Ascending aorta (tissue), 2 donors: ENCODE measurements at regions not wholly inside any gene's neighbourhood (a gene's known extent, or its start where the extent isn't known, plus 50 kb on each side); places are given as distances from the start of the nearest gene placed in this dataset.

Source experiments
- DNase-seq, 2 donors: peaks; one replicate each; pipeline ENCODE4 v3.0.0-alpha.2; 2019; ENCODE audit warnings: low spot score in 2 of 2
- H3K27ac ChIP-seq, 2 donors: fragments of 200-600 bp; sonication (generic); one replicate each; pipeline ENCODE4 v1.5.1; 2016 to 2017; ENCODE audit warnings: mild to moderate bottlenecking in 1 of 2
- H3K27me3 ChIP-seq: fragments of 200-600 bp; sonication (generic); one replicate; pipeline ENCODE4 v1.5.1; 2017
- H3K36me3 ChIP-seq, 2 donors: fragments of 200-600 bp; sonication (generic); one replicate each; pipeline ENCODE4 v1.5.1; 2016
- H3K4me1 ChIP-seq, 2 donors: fragments of 200-600 bp; sonication (generic); one replicate each; pipeline ENCODE4 v1.5.1; 2016 to 2017; ENCODE audit warnings: mild to moderate bottlenecking in 1 of 2
- H3K4me3 ChIP-seq, 2 donors: fragments of 200-600 bp; sonication (generic); one replicate each; pipeline ENCODE4 v1.5.1; 2016 to 2017; ENCODE audit warnings: mild to moderate bottlenecking in 1 of 2
- H3K9me3 ChIP-seq, 2 donors: fragments of 200-600 bp; sonication (generic); one replicate each; pipeline ENCODE4 v1.5.1; 2016
- CTCF ChIP-seq, 3 experiments: fragments of 200-600 bp in 2 of 3; fragments of 450-650 bp in 1 of 3; sonication (generic) in 2 of 3; IDR thresholded peaks; one replicate each; pipeline ENCODE4 v1.5.1; 2016 to 2019; ENCODE audit warnings: antibody characterized with exemption in 3 of 3, mild to moderate bottlenecking in 1 of 3, moderate library complexity in 1 of 3
- intact Hi-C: fragments of 100-400 bp; cut with DNase I; formaldehyde crosslinking; loops from one replicate; pipeline ENCODE4 v1.15.1; 2023

DNA sequence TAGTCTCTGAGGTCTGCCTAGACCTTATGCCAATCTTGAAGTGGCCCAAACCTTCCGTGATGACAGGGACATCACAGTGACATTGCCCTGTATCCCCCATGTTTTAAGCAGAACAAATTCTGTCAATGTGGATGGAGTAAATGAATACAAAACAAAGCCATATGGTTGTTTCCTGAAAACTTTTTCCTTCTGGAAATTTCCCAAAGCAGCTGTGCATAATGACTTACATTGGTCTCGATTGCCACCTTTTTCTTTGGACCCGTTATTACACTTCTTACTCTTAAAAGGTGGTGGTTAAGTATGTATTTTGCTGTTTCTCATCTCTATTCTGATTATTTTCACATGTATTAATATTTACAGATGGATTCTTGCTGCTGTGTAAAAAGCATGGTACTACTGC lies 411.2 kb upstream of the KLF6 start:
- no peaks in the 10 kb centered on the region for H3K36me3 ChIP-seq
- DNase-seq, result no peak
- intact Hi-C loops, result loop anchor here (5.0 kb wide), 1 partner anchor 41 kb away; no protein-coding TSS in a partner anchor
- peaks cover 0 to 5% of the 10 kb centered on the region in 2 donors for H3K4me1 ChIP-seq
- H3K27ac ChIP-seq, result peak overlapping the region; percentile 69 to 71
- TF ChIP-seq CTCF (IDR thresholded peaks at IDR 0.05), result no peak
- no peaks in the 10 kb centered on the region for H3K9me3 ChIP-seq
- no peak overlapping the region for H3K4me3 ChIP-seq
- no peaks in the 10 kb centered on the region for H3K27me3 ChIP-seq

DNA sequence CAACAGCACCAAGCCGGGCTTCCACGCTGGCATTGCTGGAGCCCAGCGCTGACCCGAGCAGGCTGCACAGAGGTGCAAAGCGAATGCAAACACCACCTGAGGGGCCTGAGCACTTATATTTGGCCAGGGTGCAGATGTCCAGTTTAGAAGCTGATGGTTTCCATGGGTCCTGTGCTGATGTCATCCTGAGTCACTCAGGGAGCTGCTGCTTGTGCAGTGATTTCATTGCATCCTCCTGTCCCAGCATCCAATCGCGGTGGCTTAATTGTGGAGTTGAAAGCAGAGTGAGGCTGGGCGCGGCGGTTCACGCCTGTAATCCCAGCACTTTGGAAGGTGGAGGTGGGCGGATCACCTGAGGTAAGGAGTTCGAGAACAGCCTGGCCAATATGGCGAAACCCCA lies 410.2 kb upstream of the KLF6 start:
- H3K27me3 ChIP-seq, result no peaks in the 10 kb centered on the region
- intact Hi-C loops, result loop anchor here (5.0 kb wide), 1 partner anchor 42 kb away; no protein-coding TSS in a partner anchor
- H3K4me3 ChIP-seq, result no peak overlapping the region
- TF ChIP-seq CTCF (IDR thresholded peaks at IDR 0.05), result no peak
- H3K27ac ChIP-seq, result no peak overlapping the region
- no peaks in the 10 kb centered on the region for H3K9me3 ChIP-seq
- H3K4me1 ChIP-seq, result peaks cover 0 to 5% of the 10 kb centered on the region in 2 donors
- DNase-seq, result no peak
- H3K36me3 ChIP-seq, result no peaks in the 10 kb centered on the region

GRCh38 chr10:4194231-4194630 lies 409.2 kb upstream of the KLF6 start:
- no peak for DNase-seq
- H3K4me1 ChIP-seq, result peaks cover 0 to 5% of the 10 kb centered on the region in 2 donors
- intact Hi-C loops, result no loop called here

GRCh38 chr10:4191894-4192293 lies 406.9 kb upstream of the KLF6 start:
- no peak overlapping the region for H3K4me3 ChIP-seq
- intact Hi-C loops, result no loop called here
- no peaks in the 10 kb centered on the region for H3K4me1 ChIP-seq
- H3K36me3 ChIP-seq, result no peaks in the 10 kb centered on the region
- no peaks in the 10 kb centered on the region for H3K9me3 ChIP-seq
- H3K27me3 ChIP-seq, result no peaks in the 10 kb centered on the region
- no peak for DNase-seq
- no peak overlapping the region for H3K27ac ChIP-seq
- no peak for TF ChIP-seq CTCF (IDR thresholded peaks at IDR 0.05)

More at GRCh38 chr10:4194231-4194630, 409.2 kb upstream of the KLF6 start:
- Histone ChIP-seq H3K4me3 (no peak overlapping the region), H3K27me3 (no peaks in the 10 kb centered on the region), H3K9me3 (no peaks in the 10 kb centered on the region), H3K36me3 (no peaks in the 10 kb centered on the region), H3K27ac (no peak overlapping the region)
- no peak for TF ChIP-seq CTCF (IDR thresholded peaks at IDR 0.05)

DNA sequence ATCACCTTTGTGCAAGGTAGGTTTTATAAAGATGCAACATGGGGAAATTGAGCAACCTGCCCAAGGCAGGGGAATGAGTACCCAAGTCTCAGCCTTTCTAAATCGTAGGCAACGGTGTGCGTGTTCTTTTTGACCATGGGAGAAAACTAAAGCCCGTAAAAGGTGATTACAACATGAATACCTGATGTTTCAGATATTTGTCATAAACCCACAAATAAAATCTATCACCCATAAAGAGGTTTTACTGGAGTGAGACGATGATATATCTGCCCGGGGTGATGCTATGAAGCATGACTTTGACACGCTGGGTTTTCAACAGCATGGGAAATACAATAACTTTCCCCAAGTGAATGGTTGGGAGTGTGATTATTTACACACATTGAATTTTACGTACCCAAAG lies 406.3 kb upstream of the KLF6 start:
- intact Hi-C loops, result no loop called here
- Histone ChIP-seq H3K9me3 (no peaks in the 10 kb centered on the region), H3K27ac (no peak overlapping the region), H3K4me3 (no peak overlapping the region), H3K4me1 (no peaks in the 10 kb centered on the region), H3K27me3 (no peaks in the 10 kb centered on the region), H3K36me3 (no peaks in the 10 kb centered on the region)
- DNase-seq, result no peak
- TF ChIP-seq CTCF (IDR thresholded peaks at IDR 0.05), result no peak

DNA sequence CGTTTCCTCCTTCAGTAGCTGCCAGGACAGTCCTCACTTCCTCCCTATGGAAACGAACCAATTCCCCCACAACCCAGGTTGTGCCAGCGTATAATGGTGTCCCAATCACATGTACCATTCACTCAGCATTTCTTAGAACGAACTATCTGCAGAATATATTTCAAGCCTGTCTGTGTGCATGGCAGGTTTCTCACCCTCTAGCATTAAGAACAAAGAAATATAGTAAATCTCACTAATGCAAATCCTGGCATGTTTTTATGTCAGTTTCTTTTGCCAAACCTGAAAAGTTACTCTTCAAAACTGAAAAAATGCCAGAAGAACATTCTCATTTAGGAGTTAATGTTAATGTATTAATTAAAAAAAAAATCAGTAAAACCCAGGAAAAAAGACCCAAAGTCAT lies 405.9 kb upstream of the KLF6 start:
- intact Hi-C loops, result no loop called here
- no peaks in the 10 kb centered on the region for H3K36me3 ChIP-seq

More for the DNA sequence above, 405.9 kb upstream of the KLF6 start:
- no peaks in the 10 kb centered on the region for H3K9me3 ChIP-seq
- DNase-seq, result no peak
- H3K27me3 ChIP-seq, result no peaks in the 10 kb centered on the region
- no peak overlapping the region for H3K27ac ChIP-seq
- no peak overlapping the region for H3K4me3 ChIP-seq
- TF ChIP-seq CTCF (IDR thresholded peaks at IDR 0.05), result no peak
- no peaks in the 10 kb centered on the region for H3K4me1 ChIP-seq
